SK-MEL-5 (cell line): ENCODE measurements at regions not wholly inside any gene's neighbourhood (a gene's known extent, or its start where the extent isn't known, plus 50 kb on each side); places are given as distances from the start of the nearest gene placed in this dataset.

ENCODE experiments used
- DNase-seq: peaks from one replicate; pipeline ENCODE4 v3.0.0-alpha.2; 2016; ENCODE audit warnings: low read depth, low spot score
- in situ Hi-C: cut with HindIII; loops from 2 replicates; pipeline ENCODE4 v1.10.0; 2016; ENCODE audit warnings: low sequenced_read_pairs, high pct_unique_total_duplicates, low pct_unique_long_range_greater_than_20kb

DNA sequence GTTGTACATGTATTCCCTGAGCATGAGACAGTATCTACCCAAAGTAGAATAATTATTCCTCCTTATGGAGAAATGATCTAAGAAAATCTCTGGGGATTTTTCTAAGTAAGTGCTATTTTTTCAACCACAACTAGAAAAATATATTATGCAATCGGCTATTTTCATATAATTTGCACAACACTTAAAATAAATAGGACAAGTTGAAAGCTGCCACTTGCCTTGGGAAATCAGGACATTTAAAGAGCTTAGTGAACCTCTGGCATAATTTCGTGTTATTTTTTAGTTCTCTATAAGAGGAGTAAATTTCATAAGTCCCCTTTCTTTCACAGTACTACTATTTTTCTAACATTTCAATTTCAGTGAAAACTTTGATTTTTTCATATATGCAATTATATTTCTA is 672.1 kb downstream of the OTOL1 start:
- DNase-seq = no peak
- in situ Hi-C loops = no loop called here

DNA sequence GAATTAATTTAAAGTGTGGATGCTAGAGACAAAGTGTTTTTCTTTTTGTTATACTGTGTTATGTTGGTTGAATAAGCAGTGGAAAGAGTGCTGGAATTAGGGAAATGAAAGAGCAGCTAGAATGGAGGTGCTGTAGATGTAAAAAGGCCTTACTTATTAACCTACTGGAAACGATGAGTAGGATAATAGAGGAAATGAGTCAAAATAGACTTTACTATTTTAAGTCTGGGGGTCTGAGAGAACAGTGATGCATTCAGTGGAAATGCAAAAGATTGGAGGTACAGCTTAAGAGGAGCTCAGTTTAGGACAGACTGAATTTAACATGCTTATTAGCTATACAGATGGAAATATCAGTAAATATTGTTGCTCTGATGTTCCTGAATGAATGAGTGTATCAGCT is 674.0 kb downstream of the OTOL1 start:
- no peak for DNase-seq
- in situ Hi-C loops = no loop called here

DNA sequence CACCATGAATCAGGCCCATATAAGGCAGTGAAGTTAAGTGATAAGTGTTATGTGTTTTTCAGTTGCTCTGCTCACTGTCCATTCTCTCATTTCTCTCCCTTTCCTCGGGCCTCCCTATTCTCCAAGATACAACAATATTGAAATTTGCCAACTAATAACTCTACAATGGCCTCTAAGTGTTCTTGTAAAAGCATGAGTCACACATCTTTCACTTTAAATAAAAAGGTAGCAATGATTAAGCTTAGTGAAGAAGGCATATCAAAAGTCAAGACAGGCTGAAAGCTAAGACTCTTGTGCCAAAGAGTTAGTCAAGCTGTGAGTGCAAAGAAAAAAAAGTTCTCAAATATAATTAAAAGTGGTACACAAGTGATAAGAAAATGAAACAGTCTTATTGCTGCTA is 675.4 kb downstream of the OTOL1 start:
- DNase-seq = no peak
- in situ Hi-C loops = no loop called here

DNA sequence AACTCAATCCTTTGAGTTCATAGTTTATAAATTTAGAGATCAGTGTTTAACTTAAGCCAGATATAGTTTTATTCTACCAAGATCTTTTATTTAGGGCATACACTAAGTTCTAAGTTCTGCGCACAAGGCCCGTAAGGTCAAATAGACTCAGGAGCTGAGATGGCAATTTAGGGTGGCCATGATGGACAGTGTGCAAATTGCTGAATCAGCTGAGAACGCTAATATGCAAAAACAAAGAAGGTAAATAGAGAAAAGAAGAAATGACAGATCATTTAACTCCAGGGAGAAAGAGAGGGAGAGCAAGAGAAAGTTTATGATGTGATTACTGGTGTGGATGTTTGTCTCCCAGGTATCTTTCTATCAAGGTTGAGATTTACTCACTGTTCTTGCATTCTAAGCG is 678.5 kb downstream of the OTOL1 start:
- in situ Hi-C loops = no loop called here

DNA sequence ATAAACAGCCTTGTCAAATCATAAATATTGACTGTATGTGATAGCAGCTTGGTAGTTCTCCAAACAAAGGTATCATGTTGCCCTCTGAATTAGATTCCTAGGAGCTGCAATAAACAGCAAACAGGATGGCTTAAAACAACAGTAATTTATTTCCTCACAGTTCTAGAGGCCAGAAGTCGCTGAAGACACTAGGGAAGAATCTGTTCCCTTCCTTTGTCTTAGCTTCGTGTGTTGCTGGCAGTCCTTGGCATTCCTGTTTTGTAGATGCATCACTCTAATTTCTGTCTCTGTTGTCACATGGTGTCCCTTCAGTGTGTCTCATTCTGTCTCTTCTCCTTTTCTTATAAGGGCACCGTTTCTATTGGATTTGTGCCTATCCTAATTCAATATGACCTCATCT is 679.3 kb downstream of the OTOL1 start:
- no peak for DNase-seq
- in situ Hi-C loops = no loop called here

More for the DNA sequence above, 678.5 kb downstream of the OTOL1 start:
- no peak for DNase-seq

DNA sequence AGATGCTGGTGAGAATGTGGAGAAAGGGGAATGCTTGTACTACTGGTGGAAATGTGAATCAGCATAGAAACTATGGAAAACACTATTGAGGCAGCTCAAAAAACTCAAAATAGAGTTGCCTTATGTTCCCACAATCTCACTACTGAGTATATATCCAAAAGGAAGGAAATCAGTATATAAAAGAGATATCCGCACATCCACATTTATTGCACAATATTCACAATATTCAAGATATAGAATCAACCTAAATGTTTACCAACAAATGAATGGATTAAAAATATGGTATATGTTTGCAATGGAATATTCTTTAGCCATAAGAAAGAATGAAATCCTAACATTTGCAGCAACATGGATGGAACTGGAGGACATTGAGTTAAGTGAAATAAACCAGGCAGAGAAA is 686.8 kb downstream of the OTOL1 start:
- DNase-seq = no peak
- in situ Hi-C loops = no loop called here

DNA sequence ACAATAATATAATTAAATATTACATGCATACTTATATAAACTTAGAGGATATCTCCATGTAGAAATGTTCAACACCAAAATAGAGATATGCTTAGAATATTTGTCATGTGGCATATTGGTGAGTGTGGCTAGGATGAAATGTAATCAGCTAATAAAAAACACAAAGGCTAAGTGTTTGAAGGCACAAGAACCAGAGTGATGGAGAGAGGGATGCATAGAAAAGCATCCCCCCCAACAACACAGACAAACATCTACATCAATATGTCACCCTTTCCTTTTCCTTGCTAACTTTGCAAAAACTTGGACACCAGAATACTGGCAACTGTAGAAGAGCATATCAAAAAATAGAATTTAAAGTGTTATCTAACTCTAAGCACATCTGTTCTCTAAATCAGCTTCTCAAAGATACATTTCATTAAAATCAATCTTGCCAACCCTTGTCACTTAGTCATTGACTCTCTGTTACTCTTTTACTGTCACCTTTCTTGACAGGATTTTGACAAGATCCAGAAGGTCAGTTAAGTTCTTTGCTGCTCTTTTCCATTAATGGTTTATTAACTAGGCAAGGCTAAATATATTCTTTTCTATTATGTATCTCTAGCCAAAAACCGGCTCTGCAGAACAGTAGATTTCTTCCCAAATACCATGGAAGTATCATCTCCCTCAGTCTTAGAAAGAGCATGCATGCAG is 695.9 kb downstream of the OTOL1 start:
- DNase-seq = no peak
- in situ Hi-C loops = no loop called here

DNA sequence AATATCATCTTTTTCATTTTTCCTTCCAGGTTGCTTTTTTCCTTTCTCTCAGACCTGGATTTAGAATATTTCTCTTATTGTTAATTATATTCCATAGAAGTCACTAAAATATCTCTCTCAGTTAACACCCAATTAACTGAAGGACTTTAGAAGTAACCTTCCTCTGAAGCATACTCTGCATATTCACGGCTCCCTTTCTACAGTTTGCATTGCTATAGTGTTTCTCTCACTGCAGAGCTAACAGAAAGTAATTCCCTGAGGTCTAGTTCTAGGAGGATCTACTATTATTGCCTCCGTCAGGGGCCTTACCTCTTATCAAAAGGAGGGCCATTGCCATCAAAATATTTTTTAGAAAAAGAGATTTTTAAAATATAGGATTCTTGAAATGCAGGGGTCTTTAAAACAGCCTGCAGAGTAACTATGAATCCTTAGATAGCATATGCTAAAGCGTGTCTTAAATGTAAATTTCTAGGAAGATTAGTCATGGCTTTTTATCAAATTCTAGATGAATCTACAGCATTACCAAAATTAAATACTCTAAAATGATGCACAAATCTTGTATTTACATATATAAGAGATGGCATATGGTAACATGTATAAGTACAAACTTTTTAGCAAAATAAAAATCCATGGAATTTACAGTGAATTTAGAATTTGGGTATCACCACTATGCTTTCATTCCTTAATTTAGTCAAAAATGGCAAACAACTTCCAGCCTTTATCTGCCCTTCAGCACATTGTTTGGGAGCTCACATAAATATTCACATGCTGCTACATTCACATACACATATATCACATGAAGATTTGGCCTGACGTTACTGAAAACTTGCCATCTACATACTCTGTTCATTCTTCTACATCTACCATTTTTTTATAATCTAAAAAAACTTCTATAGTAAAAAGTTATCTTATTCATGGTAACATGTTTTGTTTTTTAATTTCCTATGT is 696.8 kb downstream of the OTOL1 start:
- no peak for DNase-seq
- in situ Hi-C loops = no loop called here

DNA sequence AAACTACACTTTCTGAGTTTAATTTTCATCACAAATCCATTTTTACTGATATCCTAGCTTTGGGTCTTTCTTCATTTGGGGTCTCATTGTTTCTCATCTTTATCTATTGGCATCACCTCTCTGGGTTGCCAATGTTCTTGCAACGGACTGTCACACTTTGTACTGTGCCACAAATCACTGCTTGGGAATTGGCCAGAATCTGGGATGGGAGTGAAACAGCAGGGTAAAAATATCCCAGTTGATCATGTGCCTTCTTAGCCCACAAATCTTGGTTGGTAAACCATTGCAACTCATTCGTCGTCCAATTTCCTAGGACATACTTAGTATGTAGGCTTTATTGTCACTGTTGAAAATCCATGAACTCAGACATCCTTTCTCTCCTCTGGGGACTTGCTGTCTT is 698.5 kb downstream of the OTOL1 start:
- in situ Hi-C loops = no loop called here
- no peak for DNase-seq

DNA sequence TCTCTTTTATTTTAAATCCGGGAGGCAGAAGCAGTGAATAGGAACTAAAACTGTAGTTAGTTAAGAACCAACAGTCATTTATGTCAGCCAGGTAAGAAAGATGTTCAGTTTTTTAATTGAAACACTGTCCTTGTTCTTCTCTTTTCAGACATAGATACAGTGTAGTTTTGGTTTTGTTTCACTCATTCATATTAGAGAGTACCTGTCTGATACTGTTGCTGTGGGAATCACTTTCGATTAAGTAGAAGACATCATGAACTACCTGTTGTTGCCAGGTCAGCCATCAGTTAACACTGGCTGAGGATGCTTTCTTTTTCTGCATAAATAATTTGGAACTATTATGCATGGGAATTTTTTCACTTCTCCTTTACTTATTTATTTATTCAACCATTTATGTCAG is 700.4 kb downstream of the OTOL1 start:
- in situ Hi-C loops = no loop called here

DNA sequence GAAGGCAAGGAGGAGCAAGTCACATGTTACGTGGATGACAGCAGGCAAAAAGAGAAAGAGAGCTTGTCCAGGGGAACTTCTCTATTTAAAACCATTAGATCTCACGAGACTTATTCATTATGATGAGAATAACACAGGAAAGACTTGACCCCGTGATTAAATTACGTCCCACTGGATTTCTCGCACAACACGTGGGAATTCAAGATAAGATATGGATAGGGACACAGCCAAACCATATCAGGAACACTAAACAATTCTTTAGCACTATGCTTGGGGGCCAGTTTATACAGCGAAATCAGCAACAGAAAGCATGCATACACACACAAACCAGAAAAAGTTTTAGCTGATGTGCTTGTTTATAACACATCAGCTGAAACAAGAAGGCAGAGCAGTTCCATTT is 704.2 kb downstream of the OTOL1 start:
- in situ Hi-C loops = no loop called here
- peak; percentile 19 for DNase-seq

More for the DNA sequence above, 700.4 kb downstream of the OTOL1 start:
- DNase-seq = no peak

DNA sequence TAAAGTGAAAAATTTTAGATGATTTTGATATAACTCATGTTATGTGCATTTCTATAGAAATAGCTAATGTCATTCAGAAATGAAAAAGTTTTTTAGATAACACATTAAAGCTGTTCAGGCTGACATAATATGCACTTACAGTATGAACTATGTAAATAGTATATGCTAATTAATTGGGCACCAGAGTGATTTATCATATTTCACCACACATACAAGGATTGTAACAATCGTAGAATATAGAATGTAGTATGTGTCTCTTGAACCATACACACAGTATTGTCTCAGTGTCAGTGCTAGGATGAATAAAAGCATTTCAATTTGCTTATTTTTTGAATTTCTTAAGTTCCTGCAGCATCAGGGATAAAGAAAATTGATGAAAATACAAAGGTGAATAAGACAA is 710.0 kb downstream of the OTOL1 start:
- in situ Hi-C loops = no loop called here
- DNase-seq = no peak

DNA sequence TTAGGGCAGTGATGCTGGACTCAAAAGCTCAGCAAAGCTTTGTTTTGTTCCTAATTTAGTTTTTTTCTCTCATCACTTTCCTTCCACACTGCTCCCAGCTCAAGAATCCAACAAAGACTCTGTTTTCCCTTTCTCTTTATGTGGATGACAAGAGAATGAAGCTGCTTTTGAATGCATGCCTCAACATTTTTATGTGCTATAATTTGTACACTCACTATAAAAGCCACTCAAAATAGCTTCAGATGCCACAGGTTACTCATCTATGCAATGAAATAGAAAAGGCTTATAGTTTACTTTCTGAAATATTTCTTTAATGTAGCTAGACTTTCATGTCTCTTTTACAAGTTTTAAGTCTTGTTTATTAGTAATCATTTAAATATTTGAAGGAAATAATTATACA is 714.9 kb downstream of the OTOL1 start:
- in situ Hi-C loops = no loop called here

DNA sequence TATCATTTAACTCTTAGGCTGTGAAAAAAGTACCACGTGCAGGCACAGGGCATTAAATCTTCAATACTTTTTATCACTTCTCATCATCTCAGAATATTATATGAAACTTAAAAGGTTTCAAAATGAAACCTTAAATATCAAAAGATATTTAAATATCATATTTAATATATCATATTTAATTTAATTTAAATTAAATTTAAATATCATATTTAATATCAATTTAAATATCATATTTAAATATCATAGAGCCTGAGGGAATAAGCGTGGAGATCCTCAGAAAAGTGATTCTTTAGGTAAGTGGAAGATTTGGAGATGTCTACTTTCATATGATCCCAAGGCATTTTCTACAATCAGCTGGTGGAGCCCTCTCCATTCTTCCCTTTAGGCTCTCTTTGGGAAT is 716.6 kb downstream of the OTOL1 start:
- no peak for DNase-seq
- in situ Hi-C loops = no loop called here

More for the DNA sequence above, 714.9 kb downstream of the OTOL1 start:
- no peak for DNase-seq

DNA sequence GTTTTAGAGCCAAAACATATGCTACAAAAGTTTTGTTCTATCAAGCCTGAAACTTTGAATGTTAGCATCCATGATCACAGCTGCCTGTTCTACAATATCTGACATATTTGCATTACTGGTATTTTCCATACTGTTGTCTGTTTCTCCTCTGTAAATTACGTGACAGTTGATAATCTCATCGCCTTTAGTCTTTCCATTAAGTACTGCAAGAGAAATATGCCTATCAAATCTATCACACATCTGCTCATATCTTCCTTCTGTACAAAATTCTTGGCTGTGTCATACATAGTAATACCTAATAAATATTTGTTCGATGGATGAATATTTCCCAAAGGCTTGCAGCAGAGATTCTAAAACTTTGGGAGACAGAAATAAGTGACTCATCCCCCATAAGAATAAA is 717.3 kb downstream of the OTOL1 start:
- DNase-seq = no peak
- in situ Hi-C loops = no loop called here

DNA sequence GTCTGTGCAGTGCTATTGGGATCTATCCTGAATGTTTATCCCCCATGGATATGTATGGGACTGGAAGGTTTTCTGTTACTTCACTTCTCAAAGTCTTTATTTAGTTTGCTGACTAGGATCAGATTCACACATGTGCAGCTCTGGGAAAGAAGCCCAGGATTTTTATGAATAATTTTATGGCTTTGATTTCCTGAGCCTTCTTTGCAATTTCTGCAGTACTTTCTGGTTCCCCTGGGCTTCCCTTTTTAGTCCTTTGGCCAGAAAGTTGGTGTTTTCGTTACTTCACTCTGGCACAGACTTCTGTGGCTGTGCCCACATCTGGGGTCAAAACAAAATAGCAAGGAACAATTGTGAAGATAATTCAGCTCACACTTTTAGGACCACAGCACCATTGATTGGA is 721.0 kb downstream of the OTOL1 start:
- DNase-seq = no peak
- in situ Hi-C loops = no loop called here

DNA sequence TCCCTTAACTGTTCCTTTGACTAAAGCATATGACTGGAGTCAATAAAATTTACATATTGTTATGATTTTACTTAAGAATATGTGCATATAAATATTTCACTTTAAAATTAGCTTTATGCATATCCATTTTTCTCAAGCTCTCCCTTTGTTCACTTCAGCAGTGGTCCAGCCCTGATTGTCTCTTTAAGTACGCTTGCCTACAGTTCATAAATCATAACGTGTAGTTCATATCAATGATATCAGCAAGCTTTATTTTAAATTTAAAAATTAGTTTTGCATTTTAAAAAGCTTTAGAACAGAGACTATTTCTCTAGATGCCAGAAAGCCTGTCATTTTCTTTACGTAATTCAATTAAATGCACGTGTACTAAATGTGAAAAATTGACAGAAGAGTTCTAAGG is 721.9 kb downstream of the OTOL1 start:
- no peak for DNase-seq
- in situ Hi-C loops = no loop called here

DNA sequence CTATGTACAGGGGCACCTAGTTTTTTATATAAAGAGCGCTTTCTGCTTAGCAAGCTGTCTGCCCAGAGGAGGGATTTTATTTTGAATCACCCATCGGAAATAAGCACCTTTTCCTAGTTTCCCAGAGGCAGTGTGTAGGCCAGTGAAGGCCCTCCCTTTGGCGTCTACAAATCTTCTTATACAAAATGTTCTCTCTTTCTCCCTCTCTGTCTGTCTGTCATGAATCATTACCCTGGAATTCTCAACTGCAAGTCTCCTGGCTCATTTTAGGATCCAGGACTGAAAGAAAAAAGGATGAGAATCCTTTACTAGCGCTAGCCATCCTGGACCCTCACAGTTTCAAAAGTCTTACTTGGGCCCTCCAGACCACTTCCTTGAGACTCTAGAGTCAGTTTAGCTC is 728.1 kb downstream of the OTOL1 start:
- in situ Hi-C loops = no loop called here
- no peak for DNase-seq

DNA sequence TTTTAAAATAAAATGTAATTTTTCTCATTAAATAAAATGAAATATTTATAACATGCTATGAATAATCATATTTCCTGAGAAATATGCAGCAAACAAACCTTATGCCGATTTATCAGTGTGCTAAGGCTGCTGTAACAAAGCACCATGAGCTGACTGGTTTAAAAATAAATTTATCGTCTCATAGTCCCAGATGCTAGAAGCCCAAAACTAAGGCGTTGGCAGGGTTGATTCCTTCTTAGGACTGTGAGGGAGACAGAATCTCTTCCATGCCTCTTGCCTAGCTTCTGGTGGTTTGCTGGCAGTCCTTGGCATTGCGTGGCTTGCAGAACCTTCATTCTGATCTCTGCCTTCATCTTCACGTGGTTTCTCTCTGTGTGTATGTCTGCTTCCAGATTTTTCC is 740.3 kb downstream of the OTOL1 start:
- in situ Hi-C loops = no loop called here

More for the DNA sequence above, 740.3 kb downstream of the OTOL1 start:
- no peak for DNase-seq
